ENCODE measurements at regions not wholly inside any gene's neighbourhood (a gene's known extent, or its start where the extent isn't known, plus 50 kb on each side); places are given as distances from the start of the nearest gene placed in this dataset.

DNA sequence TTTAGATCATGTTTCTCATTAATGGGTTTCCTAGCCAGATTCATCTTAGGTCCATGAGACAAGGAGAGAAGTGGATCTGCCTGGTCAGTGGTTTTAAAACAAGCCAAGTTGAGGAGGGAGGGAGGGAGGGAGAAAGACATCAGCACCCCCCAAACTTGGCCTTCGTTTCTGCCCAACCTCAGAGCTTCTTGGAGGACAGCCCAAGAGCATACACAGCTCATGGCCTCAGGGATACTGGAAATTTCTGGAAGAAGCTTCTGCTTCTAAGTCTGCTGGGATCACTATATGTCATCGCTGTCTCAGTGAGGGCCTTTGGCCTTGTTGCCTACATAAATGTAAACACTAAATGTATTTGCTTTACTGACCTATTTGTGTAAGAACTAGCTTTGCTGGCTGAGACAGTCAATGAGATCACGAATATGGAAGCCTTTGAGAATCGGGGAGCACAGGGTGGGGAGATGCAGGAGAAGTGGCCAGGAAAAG is 375.1 kb downstream of the BUD13 start (continued):
- TF ChIP-seq HOMEZ (CRISPR knock-in tag; IDR thresholded peaks at IDR 0.05; ENCODE audit: low read depth) (no peak), NPAS2 (CRISPR knock-in tag; IDR thresholded peaks at IDR 0.05; ENCODE audit: borderline replicate concordance) (no peak), ZSCAN12 (CRISPR knock-in tag; IDR thresholded peaks at IDR 0.05) (no peak), SMYD3 (CRISPR knock-in tag; IDR thresholded peaks at IDR 0.05) (no peak), PRDM10 (CRISPR knock-in tag; IDR thresholded peaks at IDR 0.05; ENCODE audit: low read depth) (no peak), HHEX (CRISPR knock-in tag; IDR thresholded peaks at IDR 0.05) (no peak), SOX13 (IDR thresholded peaks at IDR 0.05) (no peak), SOX13 (CRISPR knock-in tag; conservative IDR thresholded peaks at IDR 0.05 in 1 of 2, IDR thresholded peaks at IDR 0.05 in 1 of 2) (peak in 1 of 2 experiments; percentile 23; a peak in 1 of 4 replicates), FOSL2 (CRISPR knock-in tag; IDR thresholded peaks at IDR 0.05) (no peak), ZZZ3 (CRISPR knock-in tag; IDR thresholded peaks at IDR 0.05; ENCODE audit: borderline replicate concordance) (no peak), ZNF569 (CRISPR knock-in tag; IDR thresholded peaks at IDR 0.05; ENCODE audit: borderline replicate concordance) (no peak), HNF4A (CRISPR knock-in tag; IDR thresholded peaks at IDR 0.05) (no peak), SIX4 (CRISPR knock-in tag; IDR thresholded peaks at IDR 0.05) (no peak), KDM5A (IDR thresholded peaks at IDR 0.05; ENCODE audit: borderline replicate concordance, low read length) (no peak), ZNF747 (CRISPR knock-in tag; IDR thresholded peaks at IDR 0.05; ENCODE audit: borderline replicate concordance) (no peak), NONO (IDR thresholded peaks at IDR 0.05) (no peak), NONO (CRISPR knock-in tag; conservative IDR thresholded peaks at IDR 0.05) (no peak), MTF2 (CRISPR knock-in tag; IDR thresholded peaks at IDR 0.05; ENCODE audit: borderline replicate concordance) (no peak), NCOR1 (IDR thresholded peaks at IDR 0.05; ENCODE audit: borderline replicate concordance, low read length) (no peak), ZNF275 (CRISPR knock-in tag; IDR thresholded peaks at IDR 0.05; ENCODE audit: borderline replicate concordance) (no peak), ZFP62 (CRISPR knock-in tag; IDR thresholded peaks at IDR 0.05) (no peak), FOXO1 (CRISPR knock-in tag; IDR thresholded peaks at IDR 0.05) (peak; percentile 61; the same call in 1 of the 2 replicates), SALL2 (CRISPR knock-in tag; IDR thresholded peaks at IDR 0.05) (no peak), SNAPC2 (CRISPR knock-in tag; IDR thresholded peaks at IDR 0.05) (no peak), PHF8 (CRISPR knock-in tag; IDR thresholded peaks at IDR 0.05) (no peak)
- TF ChIP-seq, protein P1, sequence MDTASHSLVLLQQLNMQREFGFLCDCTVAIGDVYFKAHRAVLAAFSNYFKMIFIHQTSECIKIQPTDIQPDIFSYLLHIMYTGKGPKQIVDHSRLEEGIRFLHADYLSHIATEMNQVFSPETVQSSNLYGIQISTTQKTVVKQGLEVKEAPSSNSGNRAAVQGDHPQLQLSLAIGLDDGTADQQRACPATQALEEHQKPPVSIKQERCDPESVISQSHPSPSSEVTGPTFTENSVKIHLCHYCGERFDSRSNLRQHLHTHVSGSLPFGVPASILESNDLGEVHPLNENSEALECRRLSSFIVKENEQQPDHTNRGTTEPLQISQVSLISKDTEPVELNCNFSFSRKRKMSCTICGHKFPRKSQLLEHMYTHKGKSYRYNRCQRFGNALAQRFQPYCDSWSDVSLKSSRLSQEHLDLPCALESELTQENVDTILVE (CRISPR knock-in tag; IDR thresholded peaks at IDR 0.05), result no peak

Data from HepG2 (cell line).